Adrenal gland (tissue), 5 donors: ENCODE measurements at regions not wholly inside any gene's neighbourhood (a gene's known extent, or its start where the extent isn't known, plus 50 kb on each side); places are given as distances from the start of the nearest gene placed in this dataset.

Experiments used
- CTCF ChIP-seq, 6 experiments: fragments of 450-650 bp in 4 of 6; fragments of 200-600 bp in 2 of 6; sonication (generic) in 1 of 6; IDR thresholded peaks; 1 replicate in 5 of 6; 2 replicates in 1 of 6; pipeline versions ENCODE4 v1.5.1 to v1.8.0; 2016 to 2021; ENCODE audit warnings: antibody characterized with exemption in 6 of 6, mild to moderate bottlenecking in 2 of 6, moderate library complexity in 1 of 6
- POLR2A ChIP-seq, 2 donors: fragments of 450-650 bp; IDR thresholded peaks; one replicate each; pipeline ENCODE4 v1.6.1; 2017; ENCODE audit warnings: antibody characterized with exemption in 2 of 2, mild to moderate bottlenecking in 2 of 2, moderate library complexity in 1 of 2
- donor health status: DM: no; HTN: no; CAD: no.

GRCh38 chr5:121399879-121400278 is 451.8 kb upstream of the FTMT start:
- TF ChIP-seq CTCF (IDR thresholded peaks at IDR 0.05) (no peak), POLR2A (IDR thresholded peaks at IDR 0.05) (no peak)
